A549 (cell line): ENCODE measurements at regions not wholly inside any gene's neighbourhood (a gene's known extent, or its start where the extent isn't known, plus 50 kb on each side); places are given as distances from the start of the nearest gene placed in this dataset.

Source experiments
- ATAC-seq, 2 experiments: fragments of 200-7000 bp in 1 of 2; fragments of >200 bp in 1 of 2; cut with Nextera tagmentation in 1 of 2; cut with Tn5 transposase in 1 of 2; 3 replicates each; pipeline versions ENCODE4 v1.8.0 to v1.9.1; 2018 to 2020; ENCODE audit warnings: mild to moderate bottlenecking in 1 of 2, moderate library complexity in 1 of 2
- CTCF ChIA-PET: fragments of 300-600 bp; sonication (Branson Sonifier 250); formaldehyde crosslinking; extraction: SDS; loops from one replicate; lab custom pipeline; 2021; ENCODE audit warnings: antibody characterized with exemption, inconsistent platforms; lab: Yijun Ruan, JAX
- POLR2A ChIA-PET: fragments of 350-600 bp; formaldehyde crosslinking; extraction: SDS; loops from one replicate; lab custom pipeline; 2021; ENCODE audit warnings: antibody characterized with exemption, inconsistent platforms; lab: Yijun Ruan, JAX
- DNase-seq, 2 experiments: peaks; one replicate each; pipeline versions ENCODE4 v3.0.0 to v3.0.0-alpha.2; 2011 to 2016; ENCODE audit warnings: low read depth in 1 of 2, low spot score in 1 of 2
- FAIRE-seq: peaks from 2 replicates; lab custom pipeline; 2011; peaks lifted over from hg19 to GRCh38; lab: Jason Lieb, UNC
- H3K27ac ChIP-seq, 2 experiments: fragments of >200 bp; sonication (Bioruptor Twin); formaldehyde crosslinking; 3 replicates each; pipeline ENCODE4 v1.5.1; 2016 to 2017
- H3K4me1 ChIP-seq: fragments of >200 bp; sonication (Bioruptor Twin); formaldehyde crosslinking; 3 replicates; pipeline ENCODE4 v1.6.1; 2016
- H3K4me2 ChIP-seq: fragments of >200 bp; sonication (Bioruptor Twin); formaldehyde crosslinking; 3 replicates; pipeline ENCODE4 v1.6.1; 2016
- H3K4me3 ChIP-seq: fragments of >200 bp; sonication (Bioruptor Twin); formaldehyde crosslinking; 3 replicates; pipeline ENCODE4 v1.5.1; 2016
- H3K9me3 ChIP-seq: fragments of >200 bp; sonication (Bioruptor Twin); formaldehyde crosslinking; 3 replicates; pipeline ENCODE4 v1.6.1; 2016
- BHLHE40 ChIP-seq: IDR thresholded peaks from 2 replicates; pipeline ENCODE4 v1.6.1; 2012; ENCODE audit warnings: low read depth, low read length, inconsistent platforms
- CHD2 ChIP-seq: fragments of 150-350 bp; IDR thresholded peaks from 2 replicates; pipeline ENCODE4 v1.6.1; 2014; ENCODE audit warnings: low read length; ENCODE audit not compliant: partially characterized antibody
- EHMT2 ChIP-seq: fragments of 200-600 bp; sonication (generic); IDR thresholded peaks from 2 replicates; pipeline ENCODE4 v1.6.1; 2016; ENCODE audit warnings: antibody characterized with exemption, low read depth, mild to moderate bottlenecking, moderate library complexity
- FOSB ChIP-seq: fragments of 250-450 bp; sonication (Bioruptor Pico); IDR thresholded peaks from 2 replicates; pipeline ENCODE4 v1.5.0; 2020; ENCODE audit warnings: mild to moderate bottlenecking, moderate library complexity
- FOXS1 ChIP-seq: fragments of 250-450 bp; sonication (Bioruptor Pico); IDR thresholded peaks from 2 replicates; pipeline ENCODE4 v1.5.0; 2020; ENCODE audit warnings: mild to moderate bottlenecking, moderate library complexity
- HEYL ChIP-seq: fragments of 250-450 bp; sonication (Bioruptor Pico); IDR thresholded peaks from 2 replicates; pipeline ENCODE4 v1.8.0; 2021; ENCODE audit warnings: mild to moderate bottlenecking, moderate library complexity
- HMGXB4 ChIP-seq: fragments of 250-450 bp; sonication (Bioruptor Pico); IDR thresholded peaks from 2 replicates; pipeline ENCODE4 v1.5.0; 2021; ENCODE audit warnings: mild to moderate bottlenecking, moderate library complexity, borderline replicate concordance
- HOXA7 ChIP-seq: fragments of 250-450 bp; sonication (Bioruptor Pico); IDR thresholded peaks from 2 replicates; pipeline ENCODE4 v1.5.0; 2020; ENCODE audit warnings: mild to moderate bottlenecking, moderate library complexity
- JUNB ChIP-seq: fragments of >200 bp; sonication (Bioruptor Twin); formaldehyde crosslinking; IDR thresholded peaks from 2 replicates; pipeline ENCODE4 v1.6.1; 2016
- MAX ChIP-seq: IDR thresholded peaks from 2 replicates; pipeline ENCODE4 v1.6.1; 2012
- NPAS2 ChIP-seq: fragments of 250-450 bp; sonication (Bioruptor Pico); IDR thresholded peaks from 2 replicates; pipeline ENCODE4 v1.8.0; 2022; ENCODE audit warnings: mild to moderate bottlenecking, moderate library complexity, borderline replicate concordance
- PHF8 ChIP-seq: fragments of 200-600 bp; sonication (generic); IDR thresholded peaks from 2 replicates; pipeline ENCODE4 v1.6.1; 2016; ENCODE audit warnings: low read depth, mild to moderate bottlenecking, antibody characterized with exemption, moderate library complexity, borderline replicate concordance
- POLR2A ChIP-seq: IDR thresholded peaks from 2 replicates; pipeline ENCODE4 v1.6.1; 2012; ENCODE audit warnings: mild to moderate bottlenecking, low read length
- POLR2AphosphoS2 ChIP-seq: conservative IDR thresholded peaks from 2 replicates; pipeline ENCODE4 v1.6.1; 2012; ENCODE audit warnings: low read length, improper control_type of control experiment, inconsistent platforms
- RAD21 ChIP-seq, 2 experiments: fragments of >200 bp in 1 of 2; sonication (Bioruptor Twin) in 1 of 2; formaldehyde crosslinking in 1 of 2; IDR thresholded peaks in 1 of 2; conservative IDR thresholded peaks in 1 of 2; 2 replicates in 1 of 2; 3 replicates in 1 of 2; pipeline ENCODE4 v1.6.1; 2012 to 2018; ENCODE audit warnings: inconsistent platforms in 1 of 2
- RARB ChIP-seq: fragments of 250-450 bp; sonication (Bioruptor Pico); IDR thresholded peaks from 2 replicates; pipeline ENCODE4 v1.8.0; 2021; ENCODE audit warnings: mild to moderate bottlenecking, moderate library complexity
- RCOR1 ChIP-seq: fragments of 150-350 bp; IDR thresholded peaks from 2 replicates; pipeline ENCODE4 v1.6.1; 2014; ENCODE audit warnings: antibody characterized with exemption, low read length, low read depth
- REST ChIP-seq: fragments of 200-600 bp; sonication (generic); IDR thresholded peaks from 2 replicates; pipeline ENCODE4 v1.6.1; 2016; ENCODE audit warnings: antibody characterized with exemption, mild to moderate bottlenecking, moderate library complexity
- SMC3 ChIP-seq: fragments of >200 bp; sonication (Bioruptor Twin); formaldehyde crosslinking; IDR thresholded peaks from 3 replicates; pipeline ENCODE4 v1.6.1; 2018; ENCODE audit warnings: inconsistent platforms
- SREBF2 ChIP-seq: fragments of 450-650 bp; IDR thresholded peaks from 2 replicates; pipeline ENCODE4 v1.6.1; 2014; ENCODE audit warnings: mild to moderate bottlenecking, moderate library complexity
- ZFP36 ChIP-seq: fragments of 450-650 bp; IDR thresholded peaks from 2 replicates; pipeline ENCODE4 v1.6.1; 2014; ENCODE audit warnings: borderline replicate concordance; ENCODE audit not compliant: partially characterized antibody
- ZNF302 ChIP-seq: fragments of 250-450 bp; sonication (Bioruptor Pico); IDR thresholded peaks from 2 replicates; pipeline ENCODE4 v1.9.0; 2021; ENCODE audit warnings: inconsistent platforms, mild to moderate bottlenecking, moderate library complexity
- ZSCAN20 ChIP-seq: fragments of 250-450 bp; sonication (Bioruptor Pico); IDR thresholded peaks from 2 replicates; pipeline ENCODE4 v1.8.0; 2022; ENCODE audit warnings: mild to moderate bottlenecking, moderate library complexity
- WGBS: methylation state at CpG from one replicate; pipeline ENCODE4 v1.1.6; 2017; ENCODE audit errors: missing lambda C conversion rate; 5-methylcytosine and 5-hydroxymethylcytosine counted together

GRCh38 chr10:78393094-78393493 lies 359.4 kb downstream of the RPS24 start:
- DNase-seq (no peak), FAIRE-seq (no peak), ATAC-seq (no peak)
- no peak overlapping the region for H3K4me3 ChIP-seq
- H3K9me3 ChIP-seq: no peaks in the 10 kb centered on the region
- no peaks in the 10 kb centered on the region for H3K4me1 ChIP-seq
- H3K27ac ChIP-seq: no peak overlapping the region
- no peak overlapping the region for H3K4me2 ChIP-seq
- CTCF ChIA-PET: no interaction called here
- TF ChIP-seq POLR2A (no peak), REST (no peak), CHD2 (no peak), RCOR1 (no peak), HEYL (CRISPR knock-in tag) (no peak), RAD21 (conservative IDR thresholded peaks at IDR 0.05 in 1 of 2, IDR thresholded peaks at IDR 0.05 in 1 of 2) (no peak), FOXS1 (CRISPR knock-in tag) (no peak), SREBF2 (no peak), ZFP36 (no peak), ZSCAN20 (CRISPR knock-in tag) (no peak)
- POLR2A ChIA-PET: no interaction called here

- ATAC-seq (0 out of 6 replicates have a peak, but pooled peaks of 1 of the 2 experiments have one; percentile 43), FAIRE-seq (no peak), DNase-seq (no peak)
- H3K4me1 ChIP-seq: no peaks in the 10 kb centered on the region
- ChIA-PET CTCF (interaction anchor here (0.9 kb wide), 1 partner anchor 11 kb away, joined by 3 read pairs; no protein-coding TSS in a partner anchor), POLR2A (no interaction called here)
- TF ChIP-seq FOXS1 (CRISPR knock-in tag) (no peak), RARB (CRISPR knock-in tag) (no peak), SREBF2 (no peak), EHMT2 (no peak), SMC3 (no peak), NPAS2 (CRISPR knock-in tag) (no peak), POLR2AphosphoS2 (no peak), FOSB (CRISPR knock-in tag) (no peak), RCOR1 (no peak)
- H3K4me3 ChIP-seq: no peak overlapping the region
- H3K9me3 ChIP-seq: no peaks in the 10 kb centered on the region
- 43% methylated on average over 4 of the region's 4 CpGs for WGBS
- no peak overlapping the region for H3K27ac ChIP-seq
- no peak overlapping the region for H3K4me2 ChIP-seq
These were observed 360.4 kb downstream of the RPS24 start for GRCh38 chr10:78394047-78394446.

GRCh38 chr10:78395162-78395561 lies 361.5 kb downstream of the RPS24 start:
- TF ChIP-seq MAX (no peak), HMGXB4 (no peak), RAD21 (conservative IDR thresholded peaks at IDR 0.05 in 1 of 2, IDR thresholded peaks at IDR 0.05 in 1 of 2) (no peak), BHLHE40 (no peak), HOXA7 (CRISPR knock-in tag) (no peak), HEYL (CRISPR knock-in tag) (no peak), JUNB (no peak), ZNF302 (CRISPR knock-in tag) (no peak), POLR2A (no peak), PHF8 (no peak)
- ChIA-PET CTCF (interaction anchor here (0.9 kb wide), 1 partner anchor 10 kb away, joined by 3 read pairs; no protein-coding TSS in a partner anchor), POLR2A (no interaction called here)
- DNase-seq (no peak), ATAC-seq (no peak), FAIRE-seq (no peak)
- Histone ChIP-seq H3K4me1 (no peaks in the 10 kb centered on the region), H3K4me2 (no peak overlapping the region), H3K4me3 (no peak overlapping the region), H3K27ac (no peak overlapping the region), H3K9me3 (no peaks in the 10 kb centered on the region)
- 39% methylated on average over 4 of the region's 4 CpGs for WGBS
